Keratinocyte (primary cell): ENCODE measurements at regions not wholly inside any gene's neighbourhood (a gene's known extent, or its start where the extent isn't known, plus 50 kb on each side); places are given as distances from the start of the nearest gene placed in this dataset.

Experiments used
- DNase-seq: peaks from one replicate; pipeline ENCODE4 v3.0.0-alpha.2; 2011; ENCODE audit warnings: low read depth, missing footprints, low spot score
- FAIRE-seq: peaks from 2 replicates; lab custom pipeline; 2011; peaks lifted over from hg19 to GRCh38; lab: Jason Lieb, UNC
- H2AFZ ChIP-seq: 2 replicates; pipeline ENCODE4 v1.6.0; 2012; ENCODE audit warnings: low read length, control low read depth, inconsistent platforms; ENCODE audit not compliant: control insufficient read depth
- H3K27ac ChIP-seq: 2 replicates; pipeline ENCODE4 v1.5.1; 2011; ENCODE audit warnings: low read length; ENCODE audit not compliant: control insufficient read depth, insufficient read depth
- H3K27me3 ChIP-seq: 3 replicates; pipeline ENCODE4 v1.6.0; 2011; ENCODE audit warnings: low read length; ENCODE audit not compliant: control insufficient read depth, insufficient read depth; ENCODE audit errors: extremely low read depth
- H3K36me3 ChIP-seq, 2 experiments: 2 replicates in 1 of 2; 3 replicates in 1 of 2; pipeline ENCODE4 v1.5.1; 2011; ENCODE audit warnings: low read length in 2 of 2, mild to moderate bottlenecking in 1 of 2; ENCODE audit not compliant: control insufficient read depth in 2 of 2, insufficient read depth in 2 of 2; ENCODE audit errors: extremely low read depth in 1 of 2
- H3K4me1 ChIP-seq: 3 replicates; pipeline ENCODE4 v1.5.1; 2011; ENCODE audit warnings: low read length; ENCODE audit not compliant: control insufficient read depth, insufficient read depth; ENCODE audit errors: extremely low read depth
- H3K4me2 ChIP-seq: 3 replicates; pipeline ENCODE4 v1.6.0; 2011; ENCODE audit warnings: low read depth, low read length; ENCODE audit not compliant: control insufficient read depth, insufficient read depth; ENCODE audit errors: extremely low read depth
- H3K4me3 ChIP-seq, 3 experiments: fragments of 200-600 bp in 1 of 3; sonication (generic) in 1 of 3; 2 replicates in 2 of 3; 3 replicates in 1 of 3; pipeline ENCODE4 v1.5.1; 2011 to 2016; ENCODE audit warnings: low read length in 3 of 3, mild to moderate bottlenecking in 3 of 3, control low read depth in 2 of 3, inconsistent platforms in 1 of 3, low read depth in 1 of 3, mixed read lengths in 1 of 3, mixed run types in 1 of 3, moderate library complexity in 1 of 3; ENCODE audit not compliant: control insufficient read depth in 2 of 3, insufficient read depth in 2 of 3; ENCODE audit errors: extremely low read depth in 1 of 3
- H3K79me2 ChIP-seq: 2 replicates; pipeline ENCODE4 v1.6.0; 2012; ENCODE audit warnings: low read length; ENCODE audit not compliant: control insufficient read depth, insufficient read depth
- H3K9ac ChIP-seq: 3 replicates; pipeline ENCODE4 v1.6.0; 2011; ENCODE audit warnings: low read length; ENCODE audit not compliant: control insufficient read depth, insufficient read depth; ENCODE audit errors: extremely low read depth
- H3K9me1 ChIP-seq: 3 replicates; pipeline ENCODE4 v1.6.0; 2011; ENCODE audit warnings: low read length; ENCODE audit not compliant: control insufficient read depth, insufficient read depth; ENCODE audit errors: extremely low read depth
- H3K9me3 ChIP-seq: 2 replicates; pipeline ENCODE4 v1.5.1; 2012; ENCODE audit warnings: low read depth, low read length; ENCODE audit not compliant: control insufficient read depth
- H4K20me1 ChIP-seq: 3 replicates; pipeline ENCODE4 v1.6.0; 2011; ENCODE audit warnings: low read length; ENCODE audit not compliant: control insufficient read depth, insufficient read depth; ENCODE audit errors: extremely low read depth
- CTCF ChIP-seq, 3 experiments: IDR thresholded peaks in 1 of 3; conservative IDR thresholded peaks in 1 of 3; optimal IDR thresholded peaks in 1 of 3; 2 replicates in 2 of 3; 3 replicates in 1 of 3; pipeline versions ENCODE3 to v1.5.1; 2011; ENCODE audit warnings: low read length in 3 of 3, mild to moderate bottlenecking in 3 of 3, moderate library complexity in 2 of 3, control low read depth in 1 of 3, inconsistent platforms in 1 of 3; ENCODE audit not compliant: insufficient read depth in 2 of 3; ENCODE audit errors: extremely low read depth in 1 of 3
- EZH2 ChIP-seq: IDR thresholded peaks from one replicate; pipeline ENCODE4 v1.6.1; 2012; ENCODE audit warnings: inconsistent platforms, mild to moderate bottlenecking, low read length, moderate library complexity
- dilution Hi-C: fragments of 300-500 bp; cut with MboI; formaldehyde crosslinking; loops from one replicate; pipeline ENCODE4 v1.7.0; 2020; ENCODE audit warnings: low sequenced_read_pairs; ENCODE audit not compliant: extremely low pct_ligation_motif_present

DNA sequence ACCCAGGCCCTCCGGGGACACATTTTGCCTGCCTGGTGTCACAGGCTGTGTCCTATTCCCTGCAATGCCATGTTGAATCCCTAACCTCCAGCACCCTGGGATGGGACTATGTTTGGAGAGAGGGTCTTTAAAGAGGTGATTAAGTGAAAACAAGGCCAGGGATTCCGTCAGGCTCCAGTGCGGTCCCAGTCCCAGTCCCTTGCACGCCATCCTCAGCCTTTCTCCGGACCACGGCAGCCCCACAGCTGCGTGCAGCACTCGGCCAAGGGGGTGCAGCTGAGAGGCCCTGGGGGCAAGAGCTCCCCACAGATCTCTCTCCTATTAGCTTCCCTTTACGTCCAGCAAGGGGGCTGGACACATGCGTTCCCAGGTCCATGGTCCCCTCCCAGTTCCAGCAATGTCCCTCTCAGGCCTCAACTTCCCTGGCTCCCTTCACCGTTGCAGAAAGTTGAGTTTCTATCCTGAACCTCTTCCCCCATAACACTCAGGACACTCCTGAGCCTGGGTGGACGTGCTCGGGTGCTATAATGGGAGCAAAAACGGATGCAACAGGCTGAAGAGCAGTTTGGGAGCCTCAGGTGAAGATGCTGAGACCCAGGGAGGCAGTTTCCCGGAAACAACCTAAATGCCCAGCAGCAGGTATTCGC is 1422.7 kb downstream of the BRD1 start:
- H3K36me3 ChIP-seq = no peaks in the 10 kb centered on the region
- H3K9me3 ChIP-seq = peaks cover 8% of the 10 kb centered on the region
- no peaks in the 10 kb centered on the region for H3K79me2 ChIP-seq
- TF ChIP-seq EZH2 (no peak), CTCF (optimal IDR thresholded peaks at IDR 0.05 in 1 of 3, IDR thresholded peaks at IDR 0.05 in 1 of 3, conservative IDR thresholded peaks at IDR 0.05 in 1 of 3; ENCODE audit: extremely low read depth in 1 of 3, insufficient read depth in 2 of 3, low read length in 3 of 3) (no peak)
- H3K27me3 ChIP-seq = no peaks in the 10 kb centered on the region
- dilution Hi-C loops = no loop called here
- H3K4me1 ChIP-seq = no peaks in the 10 kb centered on the region
- no peak overlapping the region for H3K9ac ChIP-seq
- H3K27ac ChIP-seq = no peak overlapping the region
- no peaks in the 10 kb centered on the region for H4K20me1 ChIP-seq
- no peak overlapping the region for H2AFZ ChIP-seq
- DNase-seq = no peak
- FAIRE-seq = no peak
- no peak overlapping the region for H3K4me2 ChIP-seq
- H3K4me3 ChIP-seq = no peak overlapping the region
- H3K9me1 ChIP-seq = no peaks in the 10 kb centered on the region

DNA sequence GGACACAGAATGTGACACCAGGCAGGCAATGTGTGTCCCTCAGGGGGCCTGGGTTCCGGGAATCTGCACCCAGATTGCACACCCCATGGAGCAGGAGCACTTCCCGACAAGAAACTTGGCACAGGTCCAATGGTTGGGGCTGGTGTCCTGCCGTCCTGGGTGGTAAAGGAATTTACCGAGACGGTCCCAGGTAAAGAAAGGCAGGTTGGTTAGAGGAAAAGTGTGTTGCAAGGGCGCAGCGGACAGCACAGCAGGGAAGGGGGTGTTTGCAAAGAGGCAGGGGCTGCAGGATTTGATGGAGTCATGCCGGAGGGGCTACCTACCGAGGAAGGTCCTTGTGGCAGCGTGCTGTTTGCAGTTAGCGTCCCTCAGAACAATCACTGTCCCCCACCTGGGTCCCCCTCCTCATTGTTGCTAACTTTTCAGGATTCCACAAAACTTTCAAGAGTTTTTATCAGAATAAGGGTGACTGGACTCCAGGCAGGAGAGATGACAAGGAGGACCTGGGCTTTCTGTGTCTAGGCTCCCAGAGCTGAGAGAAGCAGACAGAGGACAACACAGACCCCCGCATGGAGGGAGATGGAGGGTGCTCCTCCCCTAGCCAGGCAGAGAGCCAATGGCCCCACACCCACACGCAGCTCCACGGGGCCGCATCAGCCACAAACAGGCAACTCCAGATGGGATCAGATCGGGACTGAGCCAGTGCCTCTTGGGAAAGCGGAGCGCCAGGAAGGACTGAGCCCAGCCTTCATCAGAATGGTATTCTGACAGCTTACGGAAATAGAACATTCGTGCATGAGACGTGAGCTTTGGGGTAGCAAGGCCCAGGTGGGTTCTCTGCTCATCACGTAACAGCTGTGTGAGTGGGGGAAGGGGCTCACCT is 1423.9 kb downstream of the BRD1 start:
- peaks cover 8% of the 10 kb centered on the region for H3K9me3 ChIP-seq
- no peak overlapping the region for H2AFZ ChIP-seq
- no peaks in the 10 kb centered on the region for H3K36me3 ChIP-seq
- H3K27ac ChIP-seq = no peak overlapping the region
- no peak overlapping the region for H3K9ac ChIP-seq
- no peak overlapping the region for H3K4me3 ChIP-seq
- H3K79me2 ChIP-seq = no peaks in the 10 kb centered on the region
- H3K4me2 ChIP-seq = no peak overlapping the region
- dilution Hi-C loops = no loop called here
- no peak for DNase-seq
- no peak for TF ChIP-seq CTCF (optimal IDR thresholded peaks at IDR 0.05 in 1 of 3, IDR thresholded peaks at IDR 0.05 in 1 of 3, conservative IDR thresholded peaks at IDR 0.05 in 1 of 3; ENCODE audit: extremely low read depth in 1 of 3, insufficient read depth in 2 of 3, low read length in 3 of 3)
- TF ChIP-seq EZH2 = no peak
- no peaks in the 10 kb centered on the region for H3K4me1 ChIP-seq
- H4K20me1 ChIP-seq = no peaks in the 10 kb centered on the region
- no peak for FAIRE-seq
- no peaks in the 10 kb centered on the region for H3K9me1 ChIP-seq
- no peaks in the 10 kb centered on the region for H3K27me3 ChIP-seq
